ENCODE measurements at regions not wholly inside any gene's neighbourhood (a gene's known extent, or its start where the extent isn't known, plus 50 kb on each side); places are given as distances from the start of the nearest gene placed in this dataset.

DNA sequence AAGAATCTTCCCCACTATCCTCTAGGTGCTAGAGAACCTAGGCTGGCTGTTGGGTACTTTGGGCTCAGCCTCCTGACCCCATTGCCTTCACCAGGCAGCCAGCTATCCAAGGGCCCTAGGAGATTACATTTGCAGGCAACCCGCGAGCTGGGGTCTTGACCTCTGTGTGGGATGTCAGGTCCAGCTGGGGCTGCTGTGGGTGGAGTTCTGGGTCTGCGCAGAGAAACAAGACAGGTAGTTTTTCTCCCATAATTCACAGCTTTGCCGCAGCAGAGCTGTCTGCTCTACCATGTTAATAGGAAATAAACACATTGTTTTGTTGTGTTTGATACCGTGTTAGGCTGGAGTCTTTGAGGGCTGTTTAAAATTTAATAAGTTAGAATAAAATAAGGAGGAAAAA is 142.8 kb upstream of the PLET1 start:
- Histone ChIP-seq H3K4me1 (no peaks in the 10 kb centered on the region), H3K9me3 (no peaks in the 10 kb centered on the region), H3K4me3 (no peak overlapping the region), H3K27ac (no peak overlapping the region), H3K36me3 (no peaks in the 10 kb centered on the region), H3K27me3 (peaks cover 0 to 4% (median 0%) of the 10 kb centered on the region in 9 donors)
- DNase-seq (no peak), ATAC-seq (no peak)
- 80 to 95% (median 88%) methylated on average over 3 to 5 of the region's 5 CpGs for WGBS, 4 donors
- intact Hi-C loops (cut with DNase I), result loop anchor here in 1 of 10 donors (10.0 kb wide), 1 partner anchor 61 kb away; no protein-coding TSS in a partner anchor
- TF ChIP-seq POLR2A (IDR thresholded peaks at IDR 0.05), result no peak
- TF ChIP-seq, protein P1, sequence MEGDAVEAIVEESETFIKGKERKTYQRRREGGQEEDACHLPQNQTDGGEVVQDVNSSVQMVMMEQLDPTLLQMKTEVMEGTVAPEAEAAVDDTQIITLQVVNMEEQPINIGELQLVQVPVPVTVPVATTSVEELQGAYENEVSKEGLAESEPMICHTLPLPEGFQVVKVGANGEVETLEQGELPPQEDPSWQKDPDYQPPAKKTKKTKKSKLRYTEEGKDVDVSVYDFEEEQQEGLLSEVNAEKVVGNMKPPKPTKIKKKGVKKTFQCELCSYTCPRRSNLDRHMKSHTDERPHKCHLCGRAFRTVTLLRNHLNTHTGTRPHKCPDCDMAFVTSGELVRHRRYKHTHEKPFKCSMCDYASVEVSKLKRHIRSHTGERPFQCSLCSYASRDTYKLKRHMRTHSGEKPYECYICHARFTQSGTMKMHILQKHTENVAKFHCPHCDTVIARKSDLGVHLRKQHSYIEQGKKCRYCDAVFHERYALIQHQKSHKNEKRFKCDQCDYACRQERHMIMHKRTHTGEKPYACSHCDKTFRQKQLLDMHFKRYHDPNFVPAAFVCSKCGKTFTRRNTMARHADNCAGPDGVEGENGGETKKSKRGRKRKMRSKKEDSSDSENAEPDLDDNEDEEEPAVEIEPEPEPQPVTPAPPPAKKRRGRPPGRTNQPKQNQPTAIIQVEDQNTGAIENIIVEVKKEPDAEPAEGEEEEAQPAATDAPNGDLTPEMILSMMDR (IDR thresholded peaks at IDR 0.05), result no peak

DNA sequence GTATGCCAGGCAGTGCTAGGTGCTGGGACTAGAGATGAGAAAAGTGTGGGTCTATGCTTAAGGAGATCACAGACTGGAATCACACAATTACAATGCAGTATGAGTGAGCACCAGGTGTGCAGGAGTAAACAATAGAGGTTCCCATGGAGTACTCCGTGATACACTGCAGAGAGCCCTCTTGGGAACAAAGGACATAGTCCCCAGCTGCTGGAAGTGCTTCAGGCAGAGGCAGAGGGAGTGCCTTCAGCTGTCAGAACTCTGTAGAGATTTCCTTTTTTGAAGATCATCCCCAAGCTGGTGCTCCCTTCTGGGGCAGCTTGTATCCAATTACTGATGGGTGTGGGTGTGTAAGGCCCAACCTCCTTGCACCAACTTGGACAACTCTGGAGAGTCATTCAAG is 143.5 kb upstream of the PLET1 start:
- no peak overlapping the region for H3K4me3 ChIP-seq
- no peak overlapping the region for H3K27ac ChIP-seq
- TF ChIP-seq POLR2A (IDR thresholded peaks at IDR 0.05), result no peak
- TF ChIP-seq, protein P1 (IDR thresholded peaks at IDR 0.05), result no peak
- H3K9me3 ChIP-seq, result no peaks in the 10 kb centered on the region
- no peak for DNase-seq
- WGBS, 4 donors, result 20 to 71% (median 56%) methylated on average over 1 of the region's 1 CpG
- intact Hi-C loops (cut with DNase I), result loop anchor here in 1 of 10 donors (10.0 kb wide), 1 partner anchor 61 kb away; no protein-coding TSS in a partner anchor
- no peaks in the 10 kb centered on the region for H3K4me1 ChIP-seq
- peaks cover 0 to 4% (median 0%) of the 10 kb centered on the region in 9 donors for H3K27me3 ChIP-seq
- ATAC-seq, result no peak
- no peaks in the 10 kb centered on the region for H3K36me3 ChIP-seq

DNA sequence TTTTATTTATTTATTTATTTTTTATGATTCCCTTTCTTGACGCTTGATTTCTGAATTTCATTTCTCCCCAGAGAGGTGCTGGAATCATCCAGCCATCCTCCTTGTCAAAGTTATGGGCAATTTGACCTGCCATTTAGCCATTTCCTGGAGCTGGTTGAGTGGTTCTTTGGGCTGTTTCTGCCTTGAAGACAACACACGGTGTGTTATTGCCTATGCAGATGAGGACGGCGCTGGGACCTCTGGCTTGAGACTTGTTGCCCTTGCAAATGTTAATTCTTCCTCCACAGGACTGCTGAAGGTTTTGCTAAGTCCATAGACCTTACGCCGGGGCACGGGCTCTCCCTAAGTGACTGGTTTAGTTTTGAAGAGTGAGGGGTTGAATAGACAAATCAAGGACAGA is 147.9 kb upstream of the PLET1 start:
- Histone ChIP-seq H3K36me3 (no peaks in the 10 kb centered on the region), H3K27ac (no peak overlapping the region), H3K4me3 (no peak overlapping the region), H3K27me3 (peaks cover 0 to 4% (median 0%) of the 10 kb centered on the region in 9 donors), H3K4me1 (no peaks in the 10 kb centered on the region), H3K9me3 (peaks cover 0 to 5% (median 0%) of the 10 kb centered on the region in 12 donors)
- intact Hi-C loops (cut with DNase I), result loop anchor here in 1 of 10 donors (10.0 kb wide), 1 partner anchor 56 kb away; no protein-coding TSS in a partner anchor
- no peak for ATAC-seq
- TF ChIP-seq, protein P1 (IDR thresholded peaks at IDR 0.05), result no peak
- no peak for TF ChIP-seq POLR2A (IDR thresholded peaks at IDR 0.05)
- 41 to 54% (median 52%) methylated on average over 7 of the region's 7 CpGs for WGBS, 4 donors
- DNase-seq, result no peak

DNA sequence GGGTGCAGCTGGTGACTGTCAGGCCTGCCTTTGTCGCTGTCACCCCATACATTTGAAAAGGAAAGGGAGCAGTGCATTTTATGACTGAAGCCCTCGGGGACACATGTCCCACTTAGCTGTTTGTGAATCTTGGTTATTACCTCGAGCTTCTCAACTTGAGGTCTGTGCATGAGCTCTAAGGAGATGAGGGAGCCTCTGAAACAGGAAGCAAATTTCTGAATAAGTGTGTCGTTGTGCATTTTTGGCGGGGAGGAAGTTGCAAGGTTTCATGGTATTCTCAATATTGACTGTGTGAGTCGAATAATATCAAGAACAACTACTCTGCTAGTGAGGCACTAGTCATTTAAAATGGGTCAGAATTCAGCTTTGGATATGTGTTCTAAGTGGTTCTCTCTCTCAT is 149.7 kb upstream of the PLET1 start:
- TF ChIP-seq POLR2A (IDR thresholded peaks at IDR 0.05), result no peak
- TF ChIP-seq, protein P1 (IDR thresholded peaks at IDR 0.05), result no peak
- no peak overlapping the region for H3K27ac ChIP-seq
- peaks cover 0 to 20% (median 5%) of the 10 kb centered on the region in 12 donors for H3K9me3 ChIP-seq
- peaks cover 0 to 4% (median 0%) of the 10 kb centered on the region in 9 donors for H3K27me3 ChIP-seq
- H3K36me3 ChIP-seq, result no peaks in the 10 kb centered on the region
- DNase-seq (no peak), ATAC-seq (no peak)
- H3K4me3 ChIP-seq, result no peak overlapping the region
- no peaks in the 10 kb centered on the region for H3K4me1 ChIP-seq
- WGBS, 4 donors, result 56 to 73% (median 62%) methylated on average over 6 of the region's 6 CpGs
- intact Hi-C loops (cut with DNase I), result no loop called here
